Tibial artery (tissue), 4 donors: ENCODE measurements at regions not wholly inside any gene's neighbourhood (a gene's known extent, or its start where the extent isn't known, plus 50 kb on each side); places are given as distances from the start of the nearest gene placed in this dataset.

Source experiments
- DNase-seq, 2 donors: peaks; one replicate each; pipeline ENCODE4 v3.0.0-alpha.2; 2019
- H3K27ac ChIP-seq, 2 donors: fragments of 200-600 bp; sonication (generic) in 1 of 2; 1 replicate in 1 of 2; 2 replicates in 1 of 2; pipeline ENCODE4 v1.5.1; 2018 to 2019; ENCODE audit warnings: mild to moderate bottlenecking in 1 of 2
- H3K27me3 ChIP-seq, 2 donors: fragments of 200-600 bp; sonication (generic) in 1 of 2; one replicate each; pipeline versions ENCODE4 v1.5.1 to v1.6.0; 2016 to 2019
- H3K36me3 ChIP-seq, 3 donors: fragments of 200-600 bp; sonication (generic) in 2 of 3; one replicate each; pipeline ENCODE4 v1.5.1; 2016 to 2019; ENCODE audit warnings: mild to moderate bottlenecking in 2 of 3
- H3K4me1 ChIP-seq, 4 donors: fragments of 200-600 bp; sonication (generic) in 2 of 4; 1 replicate in 3 of 4; 2 replicates in 1 of 4; pipeline ENCODE4 v1.5.1; 2016 to 2019
- H3K4me3 ChIP-seq, 2 donors: fragments of 200-600 bp; sonication (generic) in 1 of 2; 1 replicate in 1 of 2; 2 replicates in 1 of 2; pipeline ENCODE4 v1.5.1; 2018 to 2019; ENCODE audit warnings: mild to moderate bottlenecking in 2 of 2
- H3K9me3 ChIP-seq, 3 donors: fragments of 200-600 bp; sonication (generic) in 1 of 3; one replicate each; pipeline ENCODE4 v1.5.1; 2016 to 2019
- intact Hi-C: fragments of 100-400 bp; cut with DNase I; formaldehyde crosslinking; loops from one replicate; pipeline ENCODE4 v1.15.0; 2023; ENCODE audit warnings: low total_unique reads
- TF ChIP-seq, protein P1 (sequence below), 2 experiments: fragments of 200-600 bp in 1 of 2; fragments of 450-650 bp in 1 of 2; IDR thresholded peaks; one replicate each; pipeline ENCODE4 v1.5.1; 2017 to 2019; ENCODE audit warnings: antibody characterized with exemption in 2 of 2, mild to moderate bottlenecking in 1 of 2, moderate library complexity in 1 of 2

DNA sequence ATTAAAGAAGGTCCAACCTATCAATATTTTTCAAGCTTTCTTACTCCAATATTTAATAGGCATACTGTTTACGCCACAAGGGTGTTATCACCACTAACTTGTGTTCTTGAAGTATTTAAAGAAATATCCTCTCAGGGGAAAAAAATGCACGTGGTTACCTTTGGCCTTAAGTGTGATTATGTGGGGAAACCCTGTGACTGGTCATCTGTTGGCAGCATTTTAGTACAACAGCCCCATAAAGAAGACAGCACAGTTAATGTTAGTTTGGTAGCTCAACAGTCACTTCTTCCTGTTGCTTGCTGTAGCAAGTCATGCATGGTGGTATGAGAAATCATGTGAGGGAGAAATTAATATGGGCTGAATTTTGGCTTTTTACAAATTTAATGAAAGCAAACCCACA lies 1021.5 kb upstream of the TMEM132C start:
- Histone ChIP-seq H3K36me3 (no peaks in the 10 kb centered on the region), H3K9me3 (no peaks in the 10 kb centered on the region), H3K4me1 (no peaks in the 10 kb centered on the region), H3K27me3 (no peaks in the 10 kb centered on the region), H3K27ac (no peak overlapping the region), H3K4me3 (no peak overlapping the region)
- TF ChIP-seq, protein P1, sequence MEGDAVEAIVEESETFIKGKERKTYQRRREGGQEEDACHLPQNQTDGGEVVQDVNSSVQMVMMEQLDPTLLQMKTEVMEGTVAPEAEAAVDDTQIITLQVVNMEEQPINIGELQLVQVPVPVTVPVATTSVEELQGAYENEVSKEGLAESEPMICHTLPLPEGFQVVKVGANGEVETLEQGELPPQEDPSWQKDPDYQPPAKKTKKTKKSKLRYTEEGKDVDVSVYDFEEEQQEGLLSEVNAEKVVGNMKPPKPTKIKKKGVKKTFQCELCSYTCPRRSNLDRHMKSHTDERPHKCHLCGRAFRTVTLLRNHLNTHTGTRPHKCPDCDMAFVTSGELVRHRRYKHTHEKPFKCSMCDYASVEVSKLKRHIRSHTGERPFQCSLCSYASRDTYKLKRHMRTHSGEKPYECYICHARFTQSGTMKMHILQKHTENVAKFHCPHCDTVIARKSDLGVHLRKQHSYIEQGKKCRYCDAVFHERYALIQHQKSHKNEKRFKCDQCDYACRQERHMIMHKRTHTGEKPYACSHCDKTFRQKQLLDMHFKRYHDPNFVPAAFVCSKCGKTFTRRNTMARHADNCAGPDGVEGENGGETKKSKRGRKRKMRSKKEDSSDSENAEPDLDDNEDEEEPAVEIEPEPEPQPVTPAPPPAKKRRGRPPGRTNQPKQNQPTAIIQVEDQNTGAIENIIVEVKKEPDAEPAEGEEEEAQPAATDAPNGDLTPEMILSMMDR (IDR thresholded peaks at IDR 0.05), result no peak
- intact Hi-C loops, result no loop called here
- no peak for DNase-seq

DNA sequence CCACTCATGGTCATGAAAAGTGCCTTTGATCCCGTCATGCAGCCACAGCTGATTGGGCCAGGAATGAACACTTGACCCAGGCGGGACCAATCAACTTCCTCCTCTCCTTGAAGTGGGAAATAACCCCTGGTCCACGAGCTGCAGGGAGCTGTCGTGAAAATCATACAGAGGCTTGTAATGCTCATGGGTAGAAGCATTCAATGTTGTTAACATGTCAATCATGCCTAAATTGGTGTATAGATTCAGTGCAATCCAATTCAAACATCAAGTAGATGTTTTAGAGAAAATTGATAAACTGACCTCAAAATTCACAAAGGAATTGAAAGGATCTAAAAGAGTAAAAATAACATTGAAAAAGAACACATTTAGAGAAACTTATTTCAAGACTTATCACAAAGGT lies 1019.0 kb upstream of the TMEM132C start:
- DNase-seq, result no peak

DNA sequence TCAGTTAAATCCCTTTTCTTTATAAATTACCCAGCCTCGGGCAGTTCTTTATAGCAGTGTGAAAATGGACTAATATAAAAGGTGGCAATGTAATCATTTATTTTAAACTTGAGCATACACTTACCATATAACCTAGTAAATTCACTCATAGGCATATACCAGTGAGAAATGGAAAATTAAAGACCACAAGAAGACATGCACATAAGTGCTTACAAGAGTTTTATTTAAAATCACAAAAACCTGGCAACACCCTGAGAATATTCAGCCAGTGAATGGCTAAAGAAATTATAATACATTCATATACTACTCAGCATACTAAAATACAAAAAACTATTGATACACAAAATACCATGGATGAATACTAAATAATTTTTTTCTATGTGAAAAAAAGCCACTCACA lies 1017.5 kb upstream of the TMEM132C start:
- intact Hi-C loops, result no loop called here
- H3K27me3 ChIP-seq, result no peaks in the 10 kb centered on the region
- no peaks in the 10 kb centered on the region for H3K36me3 ChIP-seq
- H3K4me3 ChIP-seq, result no peak overlapping the region
- no peak overlapping the region for H3K27ac ChIP-seq
- TF ChIP-seq, protein P1 (IDR thresholded peaks at IDR 0.05), result no peak
- no peaks in the 10 kb centered on the region for H3K4me1 ChIP-seq
- DNase-seq, result no peak
- H3K9me3 ChIP-seq, result no peaks in the 10 kb centered on the region

More for the DNA sequence above, 1019.0 kb upstream of the TMEM132C start:
- no peaks in the 10 kb centered on the region for H3K27me3 ChIP-seq
- intact Hi-C loops, result no loop called here
- no peak overlapping the region for H3K4me3 ChIP-seq
- H3K4me1 ChIP-seq, result no peaks in the 10 kb centered on the region
- H3K9me3 ChIP-seq, result no peaks in the 10 kb centered on the region
- TF ChIP-seq, protein P1 (IDR thresholded peaks at IDR 0.05), result no peak
- no peak overlapping the region for H3K27ac ChIP-seq
- no peaks in the 10 kb centered on the region for H3K36me3 ChIP-seq

DNA sequence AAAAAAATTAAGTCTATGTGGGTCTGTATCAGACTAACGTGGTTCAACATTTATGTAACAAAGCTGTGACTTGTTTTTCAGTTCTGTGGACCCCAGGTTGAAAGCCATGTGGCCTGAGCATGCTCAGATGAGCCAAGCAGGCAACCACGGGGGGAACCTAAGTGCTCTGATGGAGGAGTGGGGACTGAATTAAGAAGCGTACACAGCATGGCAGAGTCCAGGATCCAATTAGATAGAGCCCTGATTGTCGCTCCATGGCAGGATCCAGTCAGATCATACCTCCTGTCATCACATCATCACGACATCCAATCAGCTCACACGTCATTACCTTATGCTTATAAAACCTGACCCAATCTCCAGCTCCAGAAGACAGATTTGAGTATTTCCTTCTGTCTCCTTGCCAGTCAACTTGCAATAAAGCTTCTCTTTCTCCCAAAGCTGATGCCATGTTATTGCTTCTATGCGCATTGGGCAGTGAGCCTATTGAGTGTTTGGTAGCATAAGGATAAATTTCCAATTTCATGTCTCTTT lies 1013.1 kb upstream of the TMEM132C start:
- TF ChIP-seq, protein P1 (IDR thresholded peaks at IDR 0.05), result no peak
- intact Hi-C loops, result no loop called here
- no peaks in the 10 kb centered on the region for H3K27me3 ChIP-seq
- no peak overlapping the region for H3K4me3 ChIP-seq
- no peaks in the 10 kb centered on the region for H3K36me3 ChIP-seq
- H3K27ac ChIP-seq, result no peak overlapping the region
- no peak for DNase-seq
- no peaks in the 10 kb centered on the region for H3K4me1 ChIP-seq
- no peaks in the 10 kb centered on the region for H3K9me3 ChIP-seq

DNA sequence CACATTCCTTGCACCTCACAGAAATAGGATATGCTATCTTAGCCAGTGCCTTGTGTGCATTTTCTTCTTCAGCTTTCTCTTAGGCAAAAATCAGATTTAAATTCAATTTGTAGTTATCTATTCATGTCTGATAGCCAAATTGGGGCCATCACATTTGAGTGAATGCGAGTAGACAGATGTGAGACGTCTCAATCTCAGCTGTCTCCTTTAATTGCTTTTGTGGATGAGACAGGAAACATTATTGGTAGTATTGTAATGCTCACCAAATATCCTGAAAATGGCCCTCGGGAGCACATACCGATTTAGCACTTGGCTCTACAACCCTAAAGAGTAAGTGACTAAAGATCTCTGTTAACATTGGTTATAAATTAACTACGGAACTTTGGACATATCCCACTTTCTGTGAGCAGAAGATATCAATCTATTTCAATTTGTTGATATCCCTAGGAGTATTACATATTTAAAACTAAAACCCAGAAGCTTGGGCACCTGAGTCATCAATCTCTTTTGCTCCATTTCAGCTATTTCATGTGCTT lies 1012.5 kb upstream of the TMEM132C start:
- DNase-seq, result no peak
- Histone ChIP-seq H3K4me3 (no peak overlapping the region), H3K27me3 (no peaks in the 10 kb centered on the region), H3K9me3 (no peaks in the 10 kb centered on the region), H3K36me3 (no peaks in the 10 kb centered on the region), H3K27ac (no peak overlapping the region), H3K4me1 (no peaks in the 10 kb centered on the region)
- intact Hi-C loops, result no loop called here
- TF ChIP-seq, protein P1 (IDR thresholded peaks at IDR 0.05), result no peak
